ENCODE measurements at regions not wholly inside any gene's neighbourhood (a gene's known extent, or its start where the extent isn't known, plus 50 kb on each side); places are given as distances from the start of the nearest gene placed in this dataset.

GRCh38 chr6:84872996-84873723 lies 108.8 kb upstream of the TBX18 start:
- no peak for DNase-seq
- no peak for ATAC-seq
- Histone ChIP-seq H3K9me3 (no peaks in the 10 kb centered on the region), H3K4me3 (no peak overlapping the region), H3K27ac (no peak overlapping the region), H3K27me3 (no peaks in the 10 kb centered on the region), H3K4me1 (no peaks in the 10 kb centered on the region), H3K36me3 (replicated peaks in 1 of 2; ENCODE audit: insufficient read depth in 1 of 2, low read depth in 2 of 2) (no peaks in the 10 kb centered on the region)
- TF ChIP-seq CTCF (IDR thresholded peaks at IDR 0.05) (no peak), POLR2A (IDR thresholded peaks at IDR 0.05) (no peak)
- intact Hi-C loops (cut with DNase I), result no loop called here
- 70 to 82% methylated on average over 4 of the region's 4 CpGs for WGBS, 2 donors

- no peaks in the 10 kb centered on the region for H3K9me3 ChIP-seq
- intact Hi-C loops (cut with DNase I), result no loop called here
- H3K27ac ChIP-seq, result no peak overlapping the region
- no peaks in the 10 kb centered on the region for H3K36me3 ChIP-seq (replicated peaks in 1 of 2; ENCODE audit: insufficient read depth in 1 of 2, low read depth in 2 of 2)
- H3K4me1 ChIP-seq, result no peaks in the 10 kb centered on the region
- no peak for DNase-seq
- 57 to 68% methylated on average over 4 of the region's 4 CpGs for WGBS, 2 donors
- TF ChIP-seq POLR2A (IDR thresholded peaks at IDR 0.05) (no peak), CTCF (IDR thresholded peaks at IDR 0.05) (no peak)
- H3K4me3 ChIP-seq, result no peak overlapping the region
- no peaks in the 10 kb centered on the region for H3K27me3 ChIP-seq
- ATAC-seq, result no peak
These were observed 107.5 kb upstream of the TBX18 start for GRCh38 chr6:84871925-84872324.

GRCh38 chr6:84870672-84871071 lies 106.3 kb upstream of the TBX18 start:
- no peak for TF ChIP-seq POLR2A (IDR thresholded peaks at IDR 0.05)
- no peak for TF ChIP-seq CTCF (IDR thresholded peaks at IDR 0.05)
- WGBS, 2 donors, result 46 to 56% methylated on average over 2 of the region's 2 CpGs
- no peak for ATAC-seq
- Histone ChIP-seq H3K27ac (no peak overlapping the region), H3K4me1 (no peaks in the 10 kb centered on the region), H3K4me3 (no peak overlapping the region), H3K27me3 (no peaks in the 10 kb centered on the region), H3K9me3 (no peaks in the 10 kb centered on the region), H3K36me3 (replicated peaks in 1 of 2; ENCODE audit: insufficient read depth in 1 of 2, low read depth in 2 of 2) (no peaks in the 10 kb centered on the region)
- intact Hi-C loops (cut with DNase I), result no loop called here
- no peak for DNase-seq

- DNase-seq (no peak), ATAC-seq (no peak)
- TF ChIP-seq CTCF (IDR thresholded peaks at IDR 0.05) (no peak), POLR2A (IDR thresholded peaks at IDR 0.05) (no peak)
- Histone ChIP-seq H3K27ac (no peak overlapping the region), H3K36me3 (replicated peaks in 1 of 2; ENCODE audit: insufficient read depth in 1 of 2, low read depth in 2 of 2) (no peaks in the 10 kb centered on the region), H3K9me3 (no peaks in the 10 kb centered on the region), H3K27me3 (no peaks in the 10 kb centered on the region), H3K4me3 (no peak overlapping the region), H3K4me1 (no peaks in the 10 kb centered on the region)
- intact Hi-C loops (cut with DNase I), result no loop called here
These were observed 103.8 kb upstream of the TBX18 start for GRCh38 chr6:84868149-84868548.

- no peak overlapping the region for H3K4me3 ChIP-seq
- H3K36me3 ChIP-seq (replicated peaks in 1 of 2; ENCODE audit: insufficient read depth in 1 of 2, low read depth in 2 of 2), result no peaks in the 10 kb centered on the region
- TF ChIP-seq CTCF (IDR thresholded peaks at IDR 0.05) (no peak), POLR2A (IDR thresholded peaks at IDR 0.05) (no peak)
- DNase-seq (no peak), ATAC-seq (no peak)
- H3K27ac ChIP-seq, result no peak overlapping the region
- H3K9me3 ChIP-seq, result no peaks in the 10 kb centered on the region
- intact Hi-C loops (cut with DNase I), result no loop called here
- H3K4me1 ChIP-seq, result no peaks in the 10 kb centered on the region
- no peaks in the 10 kb centered on the region for H3K27me3 ChIP-seq
- WGBS, 2 donors, result 39 to 42% methylated on average over 2 of the region's 2 CpGs
These were observed 103.1 kb upstream of the TBX18 start for GRCh38 chr6:84867521-84867920.
